Naive thymus-derived CD8-positive, alpha-beta T cell (primary cell): ENCODE measurements at regions not wholly inside any gene's neighbourhood (a gene's known extent, or its start where the extent isn't known, plus 50 kb on each side); places are given as distances from the start of the nearest gene placed in this dataset.
"Not testable (repeated sequence)": the region's sequence is repeated elsewhere in the genome, so short reads cannot be mapped to it uniquely, and the experiment has no call there.

Experiments
- ATAC-seq, 2 donors: fragments of 150-1000 bp; cut with Tn5 transposase in 1 of 2; sonication (Bioruptor Pico), chemical (Tn5 transposase) in 1 of 2; 1 replicate in 1 of 2; 2 replicates in 1 of 2; pipeline ENCODE4 v1.10.0; 2021; ENCODE audit warnings: mild to moderate bottlenecking in 2 of 2, moderate library complexity in 2 of 2
- POLR2A ChIA-PET: fragments of 350-600 bp; sonication (Branson Sonifier 250); formaldehyde crosslinking; loops from one replicate; lab custom pipeline; 2021; ENCODE audit warnings: antibody characterized with exemption; lab: Charles Lee
- DNase-seq, 10 donors: peaks; one replicate each; pipeline versions ENCODE4 v3.0.0 to v3.0.0-alpha.2; 2020 to 2022
- H3K27ac Mint-ChIP-seq, 10 donors: one replicate each; pipeline ENCODE4 v1.8.0; 2020 to 2022; ENCODE audit warnings: mild to moderate bottlenecking in 10 of 10, mixed read lengths in 10 of 10, moderate library complexity in 4 of 10, inconsistent platforms in 1 of 10
- H3K27me3 Mint-ChIP-seq, 5 donors: one replicate each; pipeline ENCODE4 v1.8.0; 2021 to 2022; ENCODE audit warnings: mixed read lengths in 5 of 5
- H3K36me3 Mint-ChIP-seq, 3 donors: one replicate each; pipeline ENCODE4 v1.8.0; 2020 to 2022; ENCODE audit warnings: mixed read lengths in 3 of 3, mild to moderate bottlenecking in 2 of 3, inconsistent platforms in 1 of 3
- H3K4me1 Mint-ChIP-seq, 4 donors: one replicate each; pipeline ENCODE4 v1.8.0; 2021 to 2022; ENCODE audit warnings: mixed read lengths in 4 of 4
- H3K4me3 Mint-ChIP-seq, 10 donors: one replicate each; pipeline ENCODE4 v1.8.0; 2020 to 2022; ENCODE audit warnings: mild to moderate bottlenecking in 10 of 10, mixed read lengths in 10 of 10, moderate library complexity in 6 of 10, inconsistent platforms in 1 of 10
- H3K9me3 Mint-ChIP-seq, 9 donors: one replicate each; pipeline ENCODE4 v1.8.0; 2020 to 2022; ENCODE audit warnings: mixed read lengths in 9 of 9, mild to moderate bottlenecking in 3 of 9, inconsistent platforms in 1 of 9, moderate library complexity in 1 of 9

DNA sequence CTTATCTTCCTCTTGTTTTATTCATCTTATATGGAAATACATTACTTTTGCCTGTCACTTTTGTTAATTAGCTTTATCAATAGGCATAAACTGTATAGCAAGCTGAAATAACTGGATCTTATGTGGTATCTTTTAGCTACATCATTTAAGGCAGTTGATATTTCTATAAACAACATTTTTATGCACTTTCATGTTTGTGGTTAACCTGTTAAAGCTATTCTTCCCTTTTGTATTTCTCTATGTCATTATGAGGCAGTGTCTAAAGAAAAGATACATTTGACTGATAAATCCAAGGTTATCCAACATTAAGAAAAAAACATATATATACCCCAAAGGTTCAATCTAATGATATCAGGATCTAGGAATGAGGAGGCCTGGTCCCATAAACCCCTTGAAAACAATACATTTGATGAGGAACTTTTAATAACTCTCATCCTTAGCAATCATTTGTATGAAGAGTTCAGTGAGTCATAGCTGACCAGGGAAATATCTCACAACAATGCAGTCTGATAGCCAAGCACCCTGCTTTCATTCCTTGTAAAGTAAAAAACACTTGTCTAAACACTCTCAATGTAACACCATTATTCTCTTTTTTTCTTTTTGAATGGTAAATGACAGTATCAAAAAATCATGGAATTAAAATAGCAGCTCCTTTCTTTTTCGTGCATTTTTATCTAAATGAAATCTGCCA is 300.9 kb downstream of the NEBL start:
- no peak for ATAC-seq

DNA sequence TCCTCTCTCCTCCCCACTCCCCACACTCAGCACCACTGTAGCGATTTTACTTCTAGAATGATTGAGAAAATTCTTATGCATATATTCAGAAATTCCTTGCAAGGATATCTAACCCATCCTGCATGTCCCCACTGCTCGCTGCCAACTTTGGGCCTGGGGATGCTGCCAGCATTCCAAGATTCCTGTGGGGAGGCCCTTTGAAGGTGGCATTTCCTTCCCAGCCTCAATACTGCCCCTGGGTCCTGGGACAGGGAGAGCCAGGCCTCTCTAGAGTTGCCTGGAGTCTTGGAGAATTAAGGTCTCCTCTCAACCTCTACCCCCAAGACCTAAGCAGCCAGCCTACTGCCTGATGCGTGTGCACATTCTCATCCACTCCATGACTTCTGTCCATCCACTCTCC is 303.5 kb downstream of the NEBL start:
- Mint-ChIP-seq H3K9me3 (peaks cover 0 to 7% (median 2%) of the 10 kb centered on the region in 9 donors), H3K36me3 (no peaks in the 10 kb centered on the region), H3K27me3 (no peaks in the 10 kb centered on the region), H3K4me1 (peaks cover 0 to 3% (median 0%) of the 10 kb centered on the region in 4 donors), H3K4me3 (no peak overlapping the region), H3K27ac (no peak overlapping the region)
- POLR2A ChIA-PET = no interaction called here
- ATAC-seq (no peak), DNase-seq (no peak)

More for the DNA sequence above, 300.9 kb downstream of the NEBL start:
- Mint-ChIP-seq H3K4me1 (peaks cover 0 to 3% (median 0%) of the 10 kb centered on the region in 4 donors), H3K27me3 (no peaks in the 10 kb centered on the region), H3K9me3 (peaks cover 0 to 7% (median 0%) of the 10 kb centered on the region in 9 donors), H3K27ac (no peak overlapping the region), H3K4me3 (no peak overlapping the region), H3K36me3 (no peaks in the 10 kb centered on the region)
- POLR2A ChIA-PET = no interaction called here
- no peak for DNase-seq

GRCh38 chr10:20582041-20582440 is 315.1 kb downstream of the NEBL start:
- Mint-ChIP-seq H3K9me3 (peaks cover 10 to 28% (median 18%) of the 10 kb centered on the region in 9 donors), H3K27me3 (no peaks in the 10 kb centered on the region), H3K4me1 (no peaks in the 10 kb centered on the region), H3K27ac (no peak overlapping the region), H3K36me3 (no peaks in the 10 kb centered on the region), H3K4me3 (no peak overlapping the region)
- ATAC-seq = no peak
- DNase-seq = no peak
- POLR2A ChIA-PET = no interaction called here

DNA sequence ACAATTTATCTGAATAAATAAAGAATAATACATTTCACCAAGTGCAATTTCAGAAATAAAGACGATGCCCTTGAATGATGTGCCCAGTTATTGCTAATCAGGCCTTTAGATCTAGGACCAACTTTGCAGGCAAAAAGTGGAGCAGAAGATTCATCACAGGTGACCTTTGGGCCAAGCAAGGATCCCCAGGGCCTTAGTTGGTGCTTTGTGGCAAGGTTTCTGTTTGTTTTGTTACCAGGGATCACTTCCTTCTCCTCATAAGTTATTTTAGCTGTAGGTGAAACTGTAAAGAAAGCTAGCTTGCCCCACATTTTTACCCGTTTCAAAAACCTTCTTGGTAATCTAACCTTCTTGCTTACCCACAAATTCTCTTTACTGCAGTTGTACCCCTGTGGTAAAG is 323.2 kb downstream of the NEBL start:
- POLR2A ChIA-PET = no interaction called here
- H3K4me3 Mint-ChIP-seq = no peak overlapping the region
- no peaks in the 10 kb centered on the region for H3K36me3 Mint-ChIP-seq
- H3K27ac Mint-ChIP-seq = no peak overlapping the region
- DNase-seq = no peak
- H3K4me1 Mint-ChIP-seq = no peaks in the 10 kb centered on the region
- peaks cover 0 to 4% (median 1%) of the 10 kb centered on the region in 9 donors for H3K9me3 Mint-ChIP-seq
- no peaks in the 10 kb centered on the region for H3K27me3 Mint-ChIP-seq
- no peak for ATAC-seq

GRCh38 chr10:20555990-20556389 is 341.1 kb downstream of the NEBL start:
- H3K9me3 Mint-ChIP-seq = peaks cover 0 to 46% (median 16%) of the 10 kb centered on the region in 9 donors
- H3K27me3 Mint-ChIP-seq, DNase-seq, ATAC-seq, H3K27ac Mint-ChIP-seq, H3K4me1 Mint-ChIP-seq, H3K4me3 Mint-ChIP-seq, H3K36me3 Mint-ChIP-seq, POLR2A ChIA-PET: not testable (repeated sequence)

DNA sequence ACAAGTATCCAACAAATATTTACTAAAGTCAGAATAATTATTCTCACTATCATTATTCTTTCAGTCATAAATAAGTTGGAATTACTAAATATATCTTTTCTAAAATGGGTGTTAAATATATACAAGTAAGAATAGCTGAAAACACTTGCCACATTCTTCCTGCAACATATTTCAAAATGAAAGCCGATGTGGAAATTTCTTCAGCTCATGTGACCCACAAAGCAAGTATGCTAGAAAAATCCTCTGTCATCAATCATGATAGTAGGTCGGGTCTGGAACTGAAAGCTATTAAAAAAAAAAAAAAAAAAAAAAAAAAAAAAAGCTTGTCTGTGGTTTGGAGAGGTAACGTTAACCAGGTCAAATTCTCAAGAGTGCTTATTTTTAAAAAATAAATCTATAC is 344.7 kb downstream of the NEBL start:
- no peak overlapping the region for H3K4me3 Mint-ChIP-seq
- peaks cover 0 to 5% (median 0%) of the 10 kb centered on the region in 5 donors for H3K27me3 Mint-ChIP-seq
- peaks cover 0 to 26% (median 7%) of the 10 kb centered on the region in 9 donors for H3K9me3 Mint-ChIP-seq
- POLR2A ChIA-PET = no interaction called here
- no peak for DNase-seq
- no peak overlapping the region for H3K27ac Mint-ChIP-seq
- peaks cover 0 to 1% (median 0%) of the 10 kb centered on the region in 4 donors for H3K4me1 Mint-ChIP-seq
- H3K36me3 Mint-ChIP-seq = peaks cover 0 to 8% (median 0%) of the 10 kb centered on the region in 3 donors
- no peak for ATAC-seq

DNA sequence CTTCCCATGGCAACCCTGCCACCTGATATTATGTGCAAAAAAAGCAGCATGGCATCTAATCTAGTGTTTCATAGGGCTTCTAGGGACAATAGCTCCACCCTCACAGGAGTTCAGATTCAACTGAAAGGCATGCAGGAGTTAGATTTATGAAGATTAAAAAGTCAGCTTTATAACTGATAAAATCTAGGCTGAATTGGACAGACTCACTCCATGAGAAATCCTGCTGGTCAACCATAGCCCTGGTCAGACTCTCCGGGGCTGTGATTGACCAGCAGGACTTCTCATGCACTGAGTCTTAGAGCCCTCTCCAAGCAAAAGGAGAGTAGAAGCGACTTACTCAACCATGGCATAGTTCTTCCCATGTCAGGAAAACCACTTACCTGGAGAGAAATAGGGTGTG is 345.4 kb downstream of the NEBL start:
- POLR2A ChIA-PET = no interaction called here
- H3K9me3 Mint-ChIP-seq = peaks cover 0 to 21% (median 8%) of the 10 kb centered on the region in 9 donors
- peaks cover 0 to 8% (median 0%) of the 10 kb centered on the region in 3 donors for H3K36me3 Mint-ChIP-seq
- no peak overlapping the region for H3K27ac Mint-ChIP-seq
- H3K4me3 Mint-ChIP-seq = no peak overlapping the region
- H3K27me3 Mint-ChIP-seq = peaks cover 0 to 5% (median 0%) of the 10 kb centered on the region in 5 donors
- ATAC-seq (no peak), DNase-seq (no peak)
- peaks cover 0 to 1% (median 0%) of the 10 kb centered on the region in 4 donors for H3K4me1 Mint-ChIP-seq

GRCh38 chr10:20535897-20536881 is 360.9 kb downstream of the NEBL start:
- POLR2A ChIA-PET = no interaction called here
- peaks cover 0 to 3% (median 0%) of the 10 kb centered on the region in 5 donors for H3K27me3 Mint-ChIP-seq
- ATAC-seq (no peak), DNase-seq (no peak)
- H3K4me1 Mint-ChIP-seq = no peaks in the 10 kb centered on the region
- H3K9me3 Mint-ChIP-seq = peaks cover 0 to 21% (median 8%) of the 10 kb centered on the region in 9 donors
- no peak overlapping the region for H3K27ac Mint-ChIP-seq
- H3K4me3 Mint-ChIP-seq = no peak overlapping the region
- H3K36me3 Mint-ChIP-seq = no peaks in the 10 kb centered on the region

DNA sequence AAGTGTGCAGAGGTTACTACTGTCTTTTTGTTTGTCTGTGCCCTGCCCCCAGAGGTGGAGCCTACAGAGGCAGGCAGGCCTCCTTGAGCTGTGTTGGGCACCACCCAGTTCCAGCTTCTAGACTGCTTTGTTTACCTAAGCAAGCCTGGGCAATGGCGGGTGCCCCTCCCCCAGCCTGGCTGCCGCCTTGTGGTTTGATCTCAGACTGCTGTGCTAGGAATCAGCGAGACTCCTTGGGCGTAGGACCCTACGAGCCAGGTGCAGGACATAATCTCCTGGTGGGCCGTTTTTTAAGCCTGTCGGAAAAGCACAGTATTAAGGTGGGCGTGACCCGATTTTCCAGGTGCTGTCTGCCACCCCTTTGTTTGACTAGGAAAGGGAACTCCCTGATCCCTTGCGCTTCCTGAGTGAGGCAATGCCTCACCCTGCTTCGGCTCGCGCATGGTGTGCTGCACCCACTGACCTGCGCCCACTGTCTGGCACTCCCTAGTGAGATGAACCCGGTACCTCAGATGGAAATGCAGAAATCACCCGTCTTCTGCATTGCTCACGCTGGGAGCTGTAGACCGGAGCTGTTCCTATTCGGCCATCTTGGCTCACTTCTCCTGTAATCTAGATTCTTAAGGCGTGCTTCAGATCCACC is 365.7 kb downstream of the NEBL start:
- H3K36me3 Mint-ChIP-seq, DNase-seq, H3K27ac Mint-ChIP-seq, POLR2A ChIA-PET, ATAC-seq, H3K27me3 Mint-ChIP-seq, H3K4me3 Mint-ChIP-seq, H3K4me1 Mint-ChIP-seq: not testable (repeated sequence)
- H3K9me3 Mint-ChIP-seq = peaks cover 0 to 37% (median 13%) of the 10 kb centered on the region in 9 donors

GRCh38 chr10:20521186-20521585 is 375.9 kb downstream of the NEBL start:
- ATAC-seq = no peak
- Mint-ChIP-seq H3K4me1 (no peaks in the 10 kb centered on the region), H3K4me3 (no peak overlapping the region), H3K27me3 (no peaks in the 10 kb centered on the region), H3K36me3 (no peaks in the 10 kb centered on the region), H3K9me3 (peaks cover 0 to 13% (median 4%) of the 10 kb centered on the region in 9 donors), H3K27ac (no peak overlapping the region)
- POLR2A ChIA-PET = no interaction called here
- no peak for DNase-seq

DNA sequence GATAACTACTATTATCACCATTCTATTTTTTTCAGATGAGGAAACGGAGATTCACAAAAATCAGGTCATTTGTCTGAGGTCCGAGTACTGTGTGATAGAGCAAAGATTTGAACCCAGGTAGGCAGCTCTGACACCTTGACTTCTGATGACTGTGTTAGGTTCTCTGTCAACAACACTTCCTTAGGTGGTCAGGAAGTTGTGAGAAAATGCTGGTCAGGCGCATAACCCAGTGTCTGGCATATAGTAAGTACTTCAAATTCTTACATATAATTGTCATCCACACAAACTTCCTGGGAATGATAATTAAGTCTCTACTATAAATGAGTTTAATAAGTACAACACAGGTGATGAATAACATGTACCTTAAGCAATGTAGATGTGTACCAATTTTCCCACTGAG is 381.5 kb downstream of the NEBL start:
- no peak overlapping the region for H3K4me3 Mint-ChIP-seq
- no peak for DNase-seq
- H3K27me3 Mint-ChIP-seq = no peaks in the 10 kb centered on the region
- ATAC-seq = no peak
- POLR2A ChIA-PET = no interaction called here
- H3K36me3 Mint-ChIP-seq = no peaks in the 10 kb centered on the region
- no peaks in the 10 kb centered on the region for H3K4me1 Mint-ChIP-seq
- no peak overlapping the region for H3K27ac Mint-ChIP-seq
- peaks cover 0 to 13% (median 0%) of the 10 kb centered on the region in 9 donors for H3K9me3 Mint-ChIP-seq

- no peak for DNase-seq
- POLR2A ChIA-PET = no interaction called here
- no peaks in the 10 kb centered on the region for H3K4me1 Mint-ChIP-seq
- H3K27ac Mint-ChIP-seq = no peak overlapping the region
- H3K27me3 Mint-ChIP-seq = no peaks in the 10 kb centered on the region
- no peak overlapping the region for H3K4me3 Mint-ChIP-seq
- ATAC-seq = no peak
- no peaks in the 10 kb centered on the region for H3K36me3 Mint-ChIP-seq
- peaks cover 0 to 20% (median 0%) of the 10 kb centered on the region in 9 donors for H3K9me3 Mint-ChIP-seq
Observed at GRCh38 chr10:20512631-20513030, 384.5 kb downstream of the NEBL start.
